ENCODE measurements at regions not wholly inside any gene's neighbourhood (a gene's known extent, or its start where the extent isn't known, plus 50 kb on each side); places are given as distances from the start of the nearest gene placed in this dataset.

DNA sequence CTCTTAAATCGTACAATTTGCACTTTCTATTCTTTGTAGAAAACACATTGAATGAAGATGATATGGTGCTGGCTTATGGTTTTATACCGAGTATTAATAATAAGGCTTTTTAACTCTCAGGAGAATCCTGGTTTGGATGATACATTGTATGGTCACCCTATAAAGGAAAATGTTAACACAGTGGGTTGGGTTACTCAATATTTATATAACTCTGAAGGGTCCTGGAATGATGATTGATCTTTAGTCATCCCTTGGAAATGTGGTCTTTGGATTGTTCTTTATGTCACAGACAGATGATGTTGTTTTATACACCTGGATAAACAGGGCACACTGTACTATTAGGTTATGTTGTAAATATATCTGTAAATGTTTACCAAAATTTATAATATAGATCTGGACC, 496.2 kb upstream of the NDST4 start:
- TF ChIP-seq, protein P1, sequence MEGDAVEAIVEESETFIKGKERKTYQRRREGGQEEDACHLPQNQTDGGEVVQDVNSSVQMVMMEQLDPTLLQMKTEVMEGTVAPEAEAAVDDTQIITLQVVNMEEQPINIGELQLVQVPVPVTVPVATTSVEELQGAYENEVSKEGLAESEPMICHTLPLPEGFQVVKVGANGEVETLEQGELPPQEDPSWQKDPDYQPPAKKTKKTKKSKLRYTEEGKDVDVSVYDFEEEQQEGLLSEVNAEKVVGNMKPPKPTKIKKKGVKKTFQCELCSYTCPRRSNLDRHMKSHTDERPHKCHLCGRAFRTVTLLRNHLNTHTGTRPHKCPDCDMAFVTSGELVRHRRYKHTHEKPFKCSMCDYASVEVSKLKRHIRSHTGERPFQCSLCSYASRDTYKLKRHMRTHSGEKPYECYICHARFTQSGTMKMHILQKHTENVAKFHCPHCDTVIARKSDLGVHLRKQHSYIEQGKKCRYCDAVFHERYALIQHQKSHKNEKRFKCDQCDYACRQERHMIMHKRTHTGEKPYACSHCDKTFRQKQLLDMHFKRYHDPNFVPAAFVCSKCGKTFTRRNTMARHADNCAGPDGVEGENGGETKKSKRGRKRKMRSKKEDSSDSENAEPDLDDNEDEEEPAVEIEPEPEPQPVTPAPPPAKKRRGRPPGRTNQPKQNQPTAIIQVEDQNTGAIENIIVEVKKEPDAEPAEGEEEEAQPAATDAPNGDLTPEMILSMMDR (IDR thresholded peaks at IDR 0.05; ENCODE audit: insufficient read depth, low read length), result no peak
- no peak for TF ChIP-seq POLR2AphosphoS5 (IDR thresholded peaks at IDR 0.05; ENCODE audit: low read depth)
- TF ChIP-seq, protein P2, sequence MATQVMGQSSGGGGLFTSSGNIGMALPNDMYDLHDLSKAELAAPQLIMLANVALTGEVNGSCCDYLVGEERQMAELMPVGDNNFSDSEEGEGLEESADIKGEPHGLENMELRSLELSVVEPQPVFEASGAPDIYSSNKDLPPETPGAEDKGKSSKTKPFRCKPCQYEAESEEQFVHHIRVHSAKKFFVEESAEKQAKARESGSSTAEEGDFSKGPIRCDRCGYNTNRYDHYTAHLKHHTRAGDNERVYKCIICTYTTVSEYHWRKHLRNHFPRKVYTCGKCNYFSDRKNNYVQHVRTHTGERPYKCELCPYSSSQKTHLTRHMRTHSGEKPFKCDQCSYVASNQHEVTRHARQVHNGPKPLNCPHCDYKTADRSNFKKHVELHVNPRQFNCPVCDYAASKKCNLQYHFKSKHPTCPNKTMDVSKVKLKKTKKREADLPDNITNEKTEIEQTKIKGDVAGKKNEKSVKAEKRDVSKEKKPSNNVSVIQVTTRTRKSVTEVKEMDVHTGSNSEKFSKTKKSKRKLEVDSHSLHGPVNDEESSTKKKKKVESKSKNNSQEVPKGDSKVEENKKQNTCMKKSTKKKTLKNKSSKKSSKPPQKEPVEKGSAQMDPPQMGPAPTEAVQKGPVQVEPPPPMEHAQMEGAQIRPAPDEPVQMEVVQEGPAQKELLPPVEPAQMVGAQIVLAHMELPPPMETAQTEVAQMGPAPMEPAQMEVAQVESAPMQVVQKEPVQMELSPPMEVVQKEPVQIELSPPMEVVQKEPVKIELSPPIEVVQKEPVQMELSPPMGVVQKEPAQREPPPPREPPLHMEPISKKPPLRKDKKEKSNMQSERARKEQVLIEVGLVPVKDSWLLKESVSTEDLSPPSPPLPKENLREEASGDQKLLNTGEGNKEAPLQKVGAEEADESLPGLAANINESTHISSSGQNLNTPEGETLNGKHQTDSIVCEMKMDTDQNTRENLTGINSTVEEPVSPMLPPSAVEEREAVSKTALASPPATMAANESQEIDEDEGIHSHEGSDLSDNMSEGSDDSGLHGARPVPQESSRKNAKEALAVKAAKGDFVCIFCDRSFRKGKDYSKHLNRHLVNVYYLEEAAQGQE (IDR thresholded peaks at IDR 0.05; ENCODE audit: insufficient replicate concordance, low read depth), result no peak
- TF ChIP-seq GABPA (IDR thresholded peaks at IDR 0.05; ENCODE audit: low read depth), result no peak
- no peak for TF ChIP-seq SPI1 (IDR thresholded peaks at IDR 0.05; ENCODE audit: borderline replicate concordance, low read depth)

Data from HL-60 (cell line).